T-helper 2 cell treated with Interferon-gamma antibody and Interleukin-4, amounts not matched to agents 5 μg/mL and 100 μg/mL, for 36 hours (primary cell): ENCODE measurements at regions not wholly inside any gene's neighbourhood (a gene's known extent, or its start where the extent isn't known, plus 50 kb on each side); places are given as distances from the start of the nearest gene placed in this dataset.
"Not testable (repeated sequence)": the region's sequence is repeated elsewhere in the genome, so short reads cannot be mapped to it uniquely, and the experiment has no call there.

Experiments
- DNase-seq: peaks from one replicate; pipeline ENCODE4 v3.0.0; 2021; ENCODE audit warnings: low spot score
- H3K27ac Mint-ChIP-seq: one replicate; pipeline ENCODE4 v1.8.0; 2021; ENCODE audit warnings: mild to moderate bottlenecking, mixed read lengths
- H3K27me3 Mint-ChIP-seq: one replicate; pipeline ENCODE4 v1.8.0; 2021; ENCODE audit warnings: low read depth, mixed read lengths
- H3K36me3 Mint-ChIP-seq: one replicate; pipeline ENCODE4 v1.8.0; 2021; ENCODE audit warnings: low read depth, mixed read lengths
- H3K4me1 Mint-ChIP-seq: one replicate; pipeline ENCODE4 v1.8.0; 2021; ENCODE audit warnings: low read depth, mixed read lengths
- H3K4me3 Mint-ChIP-seq: one replicate; pipeline ENCODE4 v1.8.0; 2022; ENCODE audit warnings: mild to moderate bottlenecking, moderate library complexity, mixed read lengths
- H3K9me3 Mint-ChIP-seq: one replicate; pipeline ENCODE4 v1.8.0; 2021; ENCODE audit warnings: mixed read lengths

- not testable (repeated sequence) for H3K9me3 Mint-ChIP-seq, H3K4me1 Mint-ChIP-seq, H3K4me3 Mint-ChIP-seq, H3K27ac Mint-ChIP-seq, DNase-seq, H3K36me3 Mint-ChIP-seq
- H3K27me3 Mint-ChIP-seq = peaks cover 38% of the 10 kb centered on the region
These were observed 775.2 kb downstream of the TMEM121 start for GRCh38 chr14:106301609-106302008.

GRCh38 chr14:106302661-106303060 lies 776.3 kb downstream of the TMEM121 start:
- Mint-ChIP-seq H3K9me3 (no peaks in the 10 kb centered on the region), H3K4me1 (peaks cover 7% of the 10 kb centered on the region), H3K36me3 (no peaks in the 10 kb centered on the region), H3K4me3 (no peak overlapping the region), H3K27ac (no peak overlapping the region), H3K27me3 (peaks cover 35% of the 10 kb centered on the region)
- no peak for DNase-seq

- Mint-ChIP-seq H3K4me1 (peaks cover 7% of the 10 kb centered on the region), H3K27me3 (peaks cover 34% of the 10 kb centered on the region), H3K27ac (no peak overlapping the region), H3K9me3 (peaks cover 2% of the 10 kb centered on the region), H3K36me3 (no peaks in the 10 kb centered on the region), H3K4me3 (no peak overlapping the region)
- no peak for DNase-seq
These were observed 777.9 kb downstream of the TMEM121 start for GRCh38 chr14:106304271-106304670.

- H3K27me3 Mint-ChIP-seq = peaks cover 42% of the 10 kb centered on the region
- peak; percentile 87 for DNase-seq
- H3K4me1 Mint-ChIP-seq = no peaks in the 10 kb centered on the region
- no peak overlapping the region for H3K4me3 Mint-ChIP-seq
- peaks cover 4% of the 10 kb centered on the region for H3K9me3 Mint-ChIP-seq
- H3K36me3 Mint-ChIP-seq = no peaks in the 10 kb centered on the region
- H3K27ac Mint-ChIP-seq = peak overlapping the region; percentile 3
These were observed 782.5 kb downstream of the TMEM121 start for GRCh38 chr14:106308839-106309389.

- Mint-ChIP-seq H3K4me3 (no peak overlapping the region), H3K4me1 (no peaks in the 10 kb centered on the region), H3K27ac (no peak overlapping the region), H3K27me3 (peaks cover 42% of the 10 kb centered on the region), H3K36me3 (no peaks in the 10 kb centered on the region), H3K9me3 (peaks cover 4% of the 10 kb centered on the region)
- no peak for DNase-seq
These were observed 783.0 kb downstream of the TMEM121 start for GRCh38 chr14:106309423-106309822.

GRCh38 chr14:106315436-106315835 lies 789.1 kb downstream of the TMEM121 start:
- H3K4me3 Mint-ChIP-seq = no peak overlapping the region
- no peaks in the 10 kb centered on the region for H3K9me3 Mint-ChIP-seq
- H3K27me3 Mint-ChIP-seq = peaks cover 13% of the 10 kb centered on the region
- DNase-seq = no peak
- no peaks in the 10 kb centered on the region for H3K4me1 Mint-ChIP-seq
- H3K27ac Mint-ChIP-seq = no peak overlapping the region
- no peaks in the 10 kb centered on the region for H3K36me3 Mint-ChIP-seq

- Mint-ChIP-seq H3K27me3 (peaks cover 10% of the 10 kb centered on the region), H3K4me1 (no peaks in the 10 kb centered on the region), H3K9me3 (no peaks in the 10 kb centered on the region), H3K36me3 (no peaks in the 10 kb centered on the region), H3K27ac (no peak overlapping the region), H3K4me3 (no peak overlapping the region)
- no peak for DNase-seq
These were observed 791.2 kb downstream of the TMEM121 start for GRCh38 chr14:106317593-106317992.

GRCh38 chr14:106318700-106319099 lies 792.3 kb downstream of the TMEM121 start:
- Mint-ChIP-seq H3K4me1 (no peaks in the 10 kb centered on the region), H3K36me3 (no peaks in the 10 kb centered on the region), H3K4me3 (no peak overlapping the region), H3K27me3 (peaks cover 7% of the 10 kb centered on the region), H3K27ac (no peak overlapping the region), H3K9me3 (no peaks in the 10 kb centered on the region)
- DNase-seq = peak; percentile 35

GRCh38 chr14:106323970-106324369 lies 797.6 kb downstream of the TMEM121 start:
- H3K27ac Mint-ChIP-seq, H3K9me3 Mint-ChIP-seq, DNase-seq, H3K4me1 Mint-ChIP-seq, H3K36me3 Mint-ChIP-seq, H3K4me3 Mint-ChIP-seq: not testable (repeated sequence)
- peaks cover 15% of the 10 kb centered on the region for H3K27me3 Mint-ChIP-seq

- DNase-seq = no peak
- H3K27ac Mint-ChIP-seq = no peak overlapping the region
- no peaks in the 10 kb centered on the region for H3K4me1 Mint-ChIP-seq
- no peak overlapping the region for H3K4me3 Mint-ChIP-seq
- peaks cover 32% of the 10 kb centered on the region for H3K27me3 Mint-ChIP-seq
- no peaks in the 10 kb centered on the region for H3K36me3 Mint-ChIP-seq
- no peaks in the 10 kb centered on the region for H3K9me3 Mint-ChIP-seq
These were observed 800.9 kb downstream of the TMEM121 start for GRCh38 chr14:106327234-106327633.

- not testable (repeated sequence) for H3K36me3 Mint-ChIP-seq, H3K4me3 Mint-ChIP-seq, H3K4me1 Mint-ChIP-seq, DNase-seq, H3K9me3 Mint-ChIP-seq, H3K27ac Mint-ChIP-seq
- peaks cover 32% of the 10 kb centered on the region for H3K27me3 Mint-ChIP-seq
These were observed 801.4 kb downstream of the TMEM121 start for GRCh38 chr14:106327702-106328353.

GRCh38 chr14:106329243-106329642 lies 802.9 kb downstream of the TMEM121 start:
- not testable (repeated sequence) for H3K9me3 Mint-ChIP-seq
- peaks cover 39% of the 10 kb centered on the region for H3K27me3 Mint-ChIP-seq

GRCh38 chr14:106329987-106330774 lies 803.8 kb downstream of the TMEM121 start:
- not testable (repeated sequence) for DNase-seq, H3K4me1 Mint-ChIP-seq, H3K9me3 Mint-ChIP-seq, H3K27ac Mint-ChIP-seq, H3K4me3 Mint-ChIP-seq, H3K36me3 Mint-ChIP-seq
- peaks cover 42% of the 10 kb centered on the region for H3K27me3 Mint-ChIP-seq

More at GRCh38 chr14:106329243-106329642, 802.9 kb downstream of the TMEM121 start:
- not testable (repeated sequence) for H3K4me1 Mint-ChIP-seq, DNase-seq, H3K4me3 Mint-ChIP-seq, H3K27ac Mint-ChIP-seq, H3K36me3 Mint-ChIP-seq

- H3K9me3 Mint-ChIP-seq, H3K36me3 Mint-ChIP-seq, H3K4me1 Mint-ChIP-seq, H3K4me3 Mint-ChIP-seq, H3K27ac Mint-ChIP-seq: not testable (repeated sequence)
- H3K27me3 Mint-ChIP-seq = peaks cover 26% of the 10 kb centered on the region
- DNase-seq = peak; percentile 68
These were observed 808.2 kb downstream of the TMEM121 start for GRCh38 chr14:106334428-106335109.
